DMS79 treated with DMSO at 0.1 percent for 48 hours (cell line): ENCODE measurements at regions not wholly inside any gene's neighbourhood (a gene's known extent, or its start where the extent isn't known, plus 50 kb on each side); places are given as distances from the start of the nearest gene placed in this dataset.
"Not testable (repeated sequence)": the region's sequence is repeated elsewhere in the genome, so short reads cannot be mapped to it uniquely, and the experiment has no call there.

ENCODE experiments used
- DNase-seq: peaks from one replicate; lab custom pipeline; 2025; lab: John Stamatoyannopoulos, UW

GRCh38 chr2:2484301-2484700 lies 153.2 kb upstream of the MYT1L start:
- DNase-seq: peak; percentile 96

DNA sequence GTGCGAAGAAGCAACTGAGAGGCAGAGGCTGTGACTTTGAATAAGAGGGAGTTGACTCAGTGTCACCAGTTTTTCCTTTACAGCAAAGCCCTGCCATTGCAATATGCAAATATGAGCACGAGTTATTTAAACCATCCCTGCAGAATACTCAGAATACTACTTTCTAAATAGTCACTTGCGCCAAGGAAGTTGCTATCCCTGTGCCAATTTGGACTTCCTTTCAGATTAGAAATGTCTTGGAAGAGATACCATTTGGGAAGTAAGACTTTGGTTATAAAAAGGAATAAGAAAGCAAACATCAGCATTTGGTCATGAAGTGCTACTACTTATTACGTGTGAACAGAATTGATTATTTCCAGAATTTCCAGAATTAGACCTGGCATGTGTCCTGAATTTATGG lies 151.8 kb upstream of the MYT1L start:
- no peak for DNase-seq

DNA sequence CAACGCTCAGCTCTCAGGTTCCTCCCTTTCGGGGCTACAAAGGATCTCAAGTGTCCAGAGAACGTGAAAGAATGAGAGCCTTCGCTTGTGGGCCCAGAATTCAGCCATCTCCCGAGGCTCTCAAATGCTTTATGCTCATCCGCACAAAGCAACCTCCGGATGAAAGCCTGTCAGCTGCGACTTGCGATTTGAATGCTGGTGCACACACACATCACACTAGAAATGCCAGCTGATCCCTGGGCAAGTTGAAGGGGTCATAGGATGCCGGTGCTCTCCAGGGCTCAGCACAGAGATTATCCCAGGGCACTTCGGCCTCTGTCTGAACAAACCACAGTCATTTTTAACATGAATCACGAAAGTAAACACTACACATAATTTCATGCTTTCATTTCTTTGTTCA lies 141.8 kb upstream of the MYT1L start:
- DNase-seq: no peak

DNA sequence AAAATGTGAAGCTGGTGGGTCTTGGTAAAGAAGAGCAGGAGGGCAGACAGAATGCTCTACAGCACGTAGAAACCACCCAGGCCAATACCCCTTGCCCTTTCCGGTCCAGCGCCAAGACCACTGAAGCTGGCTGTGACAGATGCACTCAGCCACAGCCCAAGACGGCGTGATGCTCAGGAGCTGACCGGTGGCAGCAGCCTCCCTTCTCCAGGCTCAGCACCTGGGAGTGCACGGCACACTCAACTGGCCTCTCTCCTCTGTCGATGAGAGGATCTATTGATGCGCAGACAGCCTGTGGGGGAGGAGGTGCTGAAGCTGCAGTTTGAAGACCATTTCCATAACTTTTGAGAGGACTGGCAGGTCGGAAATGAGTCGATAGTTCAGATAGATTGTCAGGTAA lies 141.0 kb upstream of the MYT1L start:
- DNase-seq: no peak

GRCh38 chr2:2466534-2466933 lies 135.5 kb upstream of the MYT1L start:
- no peak for DNase-seq

DNA sequence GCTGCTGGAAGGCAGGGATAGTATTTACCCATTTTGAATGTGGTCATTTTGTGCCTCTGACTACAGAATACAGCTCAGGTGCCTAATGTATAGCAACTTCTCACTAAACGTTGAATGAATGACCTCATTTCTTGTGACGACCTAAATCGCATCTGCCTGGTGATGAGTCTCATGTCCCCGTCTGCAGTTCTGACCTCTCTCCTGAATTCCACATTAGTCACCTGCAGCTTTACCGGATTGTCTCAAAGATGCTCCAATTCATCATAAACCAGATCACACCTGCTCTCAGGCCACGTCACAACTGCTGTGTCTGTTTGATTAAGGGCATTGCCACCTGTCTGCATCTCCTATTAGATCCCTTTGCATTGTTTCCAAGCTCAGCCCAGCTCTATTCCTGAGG lies 133.6 kb upstream of the MYT1L start:
- DNase-seq: no peak

- DNase-seq: no peak
These were observed 133.0 kb upstream of the MYT1L start for GRCh38 chr2:2464094-2464493.

- DNase-seq: no peak
These were observed 125.6 kb upstream of the MYT1L start for GRCh38 chr2:2456721-2457120.

GRCh38 chr2:2455151-2455550 lies 124.1 kb upstream of the MYT1L start:
- no peak for DNase-seq

DNA sequence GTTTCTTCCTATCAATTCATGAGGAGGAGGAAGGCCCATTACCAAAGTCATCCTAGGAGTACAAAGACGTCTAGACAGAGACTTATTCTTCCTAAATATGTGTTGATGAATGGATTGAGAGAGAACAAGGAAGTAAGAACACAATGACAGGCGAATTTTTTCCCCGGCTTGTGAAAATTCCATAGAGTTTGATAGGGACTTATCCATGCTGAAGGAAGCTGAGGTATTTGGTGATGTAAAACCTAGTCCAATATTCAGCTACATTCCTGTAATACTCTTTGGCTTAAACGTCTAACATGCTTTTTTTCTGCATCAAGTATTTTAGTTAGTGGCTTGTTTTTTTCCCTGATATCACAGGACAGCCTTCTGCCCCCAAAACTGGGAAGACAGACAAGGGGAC lies 121.9 kb upstream of the MYT1L start:
- DNase-seq: no peak

- not testable (repeated sequence) for DNase-seq
These were observed 120.2 kb upstream of the MYT1L start for GRCh38 chr2:2451275-2451674.

- DNase-seq: no peak
These were observed 117.1 kb upstream of the MYT1L start for GRCh38 chr2:2448178-2448577.

- DNase-seq: no peak
These were observed 91.5 kb upstream of the MYT1L start for GRCh38 chr2:2422621-2423020.

DNA sequence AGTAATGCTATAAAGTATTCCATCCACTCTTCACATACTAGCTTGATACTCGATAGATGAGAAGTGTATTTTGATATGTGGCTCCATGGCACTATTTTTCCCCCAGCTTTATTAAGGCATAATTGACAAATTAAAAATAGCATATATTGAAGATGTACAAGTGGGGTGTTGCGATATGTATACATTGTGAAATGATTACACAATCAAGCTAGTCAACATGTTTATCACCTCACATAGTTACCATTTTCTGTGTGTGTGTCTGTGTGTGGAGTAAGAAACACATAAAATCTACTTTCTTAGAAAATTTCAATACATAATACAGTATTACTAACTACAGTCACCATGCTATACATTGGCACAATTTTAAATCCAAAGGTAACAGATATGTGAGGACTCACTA lies 82.5 kb upstream of the MYT1L start:
- no peak for DNase-seq

DNA sequence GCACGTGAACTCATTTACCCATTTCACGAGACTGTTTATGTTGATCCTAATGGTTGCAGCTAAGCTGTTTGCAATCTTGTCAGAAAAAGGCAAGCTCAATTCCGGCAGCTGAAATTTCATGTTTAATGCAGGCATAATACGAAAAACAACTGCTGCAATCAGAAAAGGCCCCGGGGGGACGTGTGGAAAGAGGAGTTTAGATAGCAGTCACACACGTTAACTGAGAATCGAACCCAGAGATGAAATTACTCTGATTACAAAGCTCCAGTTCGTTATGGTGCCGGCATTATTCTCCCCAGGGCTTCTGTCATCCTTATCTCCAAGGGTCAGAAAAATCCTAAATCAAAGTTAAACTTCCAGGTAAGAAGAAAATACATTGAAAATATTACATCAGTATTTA lies 79.9 kb upstream of the MYT1L start:
- no peak for DNase-seq

GRCh38 chr2:2409481-2409880 lies 78.4 kb upstream of the MYT1L start:
- no peak for DNase-seq

GRCh38 chr2:2405780-2406179 lies 74.7 kb upstream of the MYT1L start:
- DNase-seq: no peak

DNA sequence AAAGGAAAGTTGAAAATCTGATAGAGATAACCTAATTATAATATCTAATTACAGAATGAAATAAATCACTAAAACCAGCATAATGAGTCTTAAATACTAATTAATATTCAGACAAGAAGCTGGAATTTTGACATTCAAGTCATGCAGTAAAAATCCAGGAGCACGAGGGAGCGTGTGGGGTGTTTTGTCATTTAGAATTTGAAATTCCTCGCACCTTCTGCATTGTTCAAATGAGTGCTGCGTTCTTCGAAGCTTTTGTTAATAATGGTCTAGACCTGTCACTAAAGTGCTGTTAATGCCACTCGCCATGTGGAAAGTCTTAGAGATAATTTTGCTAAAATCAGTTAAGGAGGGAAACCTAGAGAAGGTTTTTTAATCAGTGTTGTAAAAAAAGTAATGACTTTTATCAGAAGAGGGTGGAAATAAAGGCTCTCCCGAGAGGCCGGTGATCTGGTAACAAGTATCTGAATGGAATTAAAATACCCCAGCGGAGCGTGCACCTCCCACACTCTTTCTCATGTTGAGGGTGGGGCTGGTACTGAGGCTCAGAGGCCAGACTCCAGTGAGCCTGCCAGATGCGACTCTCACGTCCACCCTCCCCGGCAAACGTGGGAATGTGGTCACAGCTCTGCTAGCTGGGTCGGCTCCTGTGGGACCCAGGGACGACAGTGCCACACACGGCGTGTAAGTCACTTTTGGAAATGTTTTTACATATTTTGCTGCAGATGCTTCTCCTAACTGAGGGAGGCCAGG lies 69.4 kb upstream of the MYT1L start:
- no peak for DNase-seq

DNA sequence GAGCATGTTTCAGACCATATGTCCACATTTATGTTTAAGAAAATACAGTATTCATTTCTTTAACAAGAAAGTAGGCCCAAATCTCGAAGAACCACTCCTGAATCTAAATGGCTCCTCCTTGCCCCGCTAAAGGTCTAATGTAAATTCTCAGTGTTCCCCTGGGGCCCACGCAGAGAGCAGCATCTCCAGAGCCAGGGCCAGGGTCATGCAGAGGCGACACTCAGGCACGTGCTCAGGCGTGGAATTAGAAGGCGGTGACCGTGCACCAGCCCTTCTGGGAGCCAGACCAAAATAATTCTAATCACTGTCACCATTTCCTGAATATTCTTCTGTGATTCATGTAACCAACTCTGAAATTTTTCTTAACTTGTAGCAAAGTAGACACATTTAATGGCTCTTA lies 68.3 kb upstream of the MYT1L start:
- no peak for DNase-seq

GRCh38 chr2:2392332-2392731 lies 61.3 kb upstream of the MYT1L start:
- no peak for DNase-seq

GRCh38 chr2:2389215-2389614 lies 58.1 kb upstream of the MYT1L start:
- DNase-seq: no peak
